GM18507 (cell line): ENCODE measurements at regions not wholly inside any gene's neighbourhood (a gene's known extent, or its start where the extent isn't known, plus 50 kb on each side); places are given as distances from the start of the nearest gene placed in this dataset.

Experiments used
- DNase-seq: peaks from one replicate; pipeline ENCODE4 v3.0.0; 2011; ENCODE audit warnings: low read depth; ENCODE audit not compliant: insufficient read length; ENCODE audit errors: extremely low spot score
- FAIRE-seq: peaks from 2 replicates; lab custom pipeline; 2011; peaks lifted over from hg19 to GRCh38; lab: Jason Lieb, UNC

DNA sequence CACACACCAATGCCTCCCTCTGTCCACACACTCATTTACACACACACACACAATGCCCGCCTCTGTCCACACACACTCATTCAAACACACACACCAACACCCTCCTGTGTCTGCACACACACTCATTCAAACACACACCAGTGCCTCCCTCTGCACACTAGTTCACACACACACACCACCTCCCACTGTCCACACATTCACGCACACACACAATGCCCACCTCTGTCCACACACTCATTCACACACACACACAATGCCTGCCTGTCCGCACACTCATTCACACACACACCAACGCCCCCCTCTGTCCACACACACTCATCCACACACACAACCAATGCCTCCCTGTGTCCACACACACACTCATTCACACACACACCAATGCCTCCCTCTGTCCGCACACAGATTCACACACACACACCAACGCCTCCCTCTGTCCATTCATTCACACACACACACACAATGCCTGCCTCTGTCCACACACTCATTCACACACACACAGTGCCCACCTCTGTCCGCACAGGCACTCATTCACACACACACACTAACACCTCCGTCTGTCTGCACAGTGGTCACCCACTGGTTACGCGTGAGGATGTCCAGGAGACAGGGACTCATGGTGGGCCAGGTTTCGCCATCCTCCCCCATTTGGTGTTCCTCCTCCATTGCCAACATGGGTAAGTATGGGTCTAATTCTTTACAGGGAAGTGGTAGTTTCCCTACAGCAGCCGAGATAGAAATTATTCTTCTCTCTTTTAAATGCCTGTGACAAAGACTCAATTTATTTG is 62.4 kb upstream of the THBS2 start:
- DNase-seq (no peak), FAIRE-seq (no peak)

GRCh38 chr6:169313347-169314010 is 59.8 kb upstream of the THBS2 start:
- DNase-seq (no peak), FAIRE-seq (no peak)

DNA sequence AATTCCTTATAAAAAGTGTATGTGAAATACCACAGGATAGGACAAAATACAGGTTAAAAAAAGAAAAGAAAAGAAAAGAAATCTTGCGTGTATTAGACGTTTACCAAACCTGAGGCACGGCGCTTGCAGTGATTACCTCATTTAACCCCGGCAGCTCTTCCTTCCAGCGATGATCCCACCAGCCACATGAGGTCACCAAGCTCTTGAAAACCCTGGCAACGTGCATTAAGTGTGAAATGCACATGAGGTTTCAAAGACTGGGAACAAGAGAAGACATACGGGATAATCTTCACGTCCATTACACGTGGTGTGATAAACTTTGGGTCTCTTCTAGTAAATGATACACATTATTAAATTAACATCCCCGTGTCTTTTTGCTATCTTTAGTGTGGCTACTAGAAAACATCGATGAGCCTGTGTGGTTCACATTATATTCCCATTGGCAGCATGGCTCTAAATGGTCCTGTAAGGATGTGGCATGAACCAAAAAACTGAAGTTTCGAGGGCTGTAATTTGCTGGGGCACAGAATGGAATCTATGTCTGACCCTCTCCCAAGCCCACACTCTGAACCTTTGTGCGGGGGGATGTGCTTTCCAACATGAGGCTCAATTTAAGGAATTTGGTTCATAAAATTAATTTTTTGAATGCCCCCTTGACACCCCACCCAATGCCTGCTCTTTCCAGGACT is 59.2 kb upstream of the THBS2 start:
- DNase-seq (no peak), FAIRE-seq (no peak)

- FAIRE-seq (no peak), DNase-seq (no peak)
Measured at GRCh38 chr6:169310983-169311382, 57.3 kb upstream of the THBS2 start.
